Endothelial cell of umbilical vein (primary cell): ENCODE measurements at regions not wholly inside any gene's neighbourhood (a gene's known extent, or its start where the extent isn't known, plus 50 kb on each side); places are given as distances from the start of the nearest gene placed in this dataset.

ENCODE experiments used
- BruUV-seq: library from RNA; stranded (reverse); fragments of 400-500 nt; replicated peaks from 2 replicates; lab custom pipeline; 2021; lab: Mats Ljungman, UMichigan
- CTCF ChIA-PET: fragments of 300-600, 350-600 bp; sonication (Branson Sonifier 250); formaldehyde crosslinking; loops from one replicate; lab custom pipeline; 2021; ENCODE audit warnings: antibody characterized with exemption, inconsistent platforms; lab: Charles Lee
- POLR2A ChIA-PET: fragments of 300-600, 350-600 bp; sonication (Branson Sonifier 250); formaldehyde crosslinking; loops from one replicate; lab custom pipeline; 2021; ENCODE audit warnings: antibody characterized with exemption, inconsistent platforms; lab: Charles Lee
- DNase-seq: peaks from one replicate; pipeline ENCODE4 v3.0.0-alpha.2; 2011; ENCODE audit warnings: low read depth, low spot score
- FAIRE-seq: peaks from 2 replicates; lab custom pipeline; 2011; peaks lifted over from hg19 to GRCh38; lab: Jason Lieb, UNC
- H2AFZ ChIP-seq: 2 replicates; pipeline ENCODE4 v1.6.0; 2012; ENCODE audit warnings: low read depth, low read length, control low read depth, inconsistent platforms
- H3K27ac ChIP-seq: 2 replicates; pipeline ENCODE4 v1.5.1; 2011; ENCODE audit warnings: low read depth, mild to moderate bottlenecking, control low read depth, low read length, moderate library complexity; ENCODE audit not compliant: insufficient read depth
- H3K27me3 ChIP-seq, 2 experiments: 2 replicates each; pipeline versions ENCODE4 v1.6.0 to v1.6.1; 2011; ENCODE audit warnings: low read length in 2 of 2, mixed read lengths in 1 of 2; ENCODE audit not compliant: control insufficient read depth in 2 of 2, insufficient read depth in 2 of 2
- H3K36me3 ChIP-seq, 2 experiments: 2 replicates in 1 of 2; 3 replicates in 1 of 2; pipeline ENCODE4 v1.5.1; 2011; ENCODE audit warnings: low read length in 2 of 2, mild to moderate bottlenecking in 1 of 2, moderate library complexity in 1 of 2; ENCODE audit not compliant: control insufficient read depth in 2 of 2, insufficient read depth in 2 of 2; ENCODE audit errors: extremely low read depth in 1 of 2
- H3K4me1 ChIP-seq: 3 replicates; pipeline ENCODE4 v1.5.1; 2011; ENCODE audit warnings: mild to moderate bottlenecking, low read length; ENCODE audit not compliant: control insufficient read depth, insufficient read depth; ENCODE audit errors: extremely low read depth
- H3K4me2 ChIP-seq: 2 replicates; pipeline ENCODE4 v1.6.1; 2011; ENCODE audit warnings: low read length, control low read depth, mixed read lengths; ENCODE audit not compliant: insufficient read depth
- H3K4me3 ChIP-seq, 3 experiments: fragments of 200-600 bp in 1 of 3; sonication (generic), shearing (Covaris generic) in 1 of 3; replicated peaks in 1 of 3; 2 replicates each; pipeline ENCODE4 v1.5.1; 2011 to 2016; ENCODE audit warnings: control low read depth in 3 of 3, low read length in 3 of 3, mild to moderate bottlenecking in 2 of 3, inconsistent platforms in 1 of 3, low read depth in 1 of 3, moderate library complexity in 1 of 3; ENCODE audit not compliant: insufficient read depth in 1 of 3
- H3K79me2 ChIP-seq: 2 replicates; pipeline ENCODE4 v1.6.0; 2012; ENCODE audit warnings: low read length, inconsistent platforms; ENCODE audit not compliant: control insufficient read depth, insufficient read depth
- H3K9ac ChIP-seq: replicated peaks from 2 replicates; pipeline ENCODE3; 2011; ENCODE audit warnings: low read length, control low read depth; ENCODE audit not compliant: insufficient read depth; ENCODE audit errors: extremely low read depth
- H3K9me1 ChIP-seq: replicated peaks from 3 replicates; pipeline ENCODE4 v1.6.0; 2011; ENCODE audit warnings: mild to moderate bottlenecking, low read length; ENCODE audit not compliant: control insufficient read depth, insufficient read depth; ENCODE audit errors: extremely low read depth
- H3K9me3 ChIP-seq: replicated peaks from 2 replicates; pipeline ENCODE4 v1.5.1; 2012; ENCODE audit warnings: low read length, inconsistent platforms; ENCODE audit not compliant: control insufficient read depth, insufficient read depth
- H4K20me1 ChIP-seq: replicated peaks from 2 replicates; pipeline ENCODE3; 2011; ENCODE audit warnings: mild to moderate bottlenecking, low read length; ENCODE audit not compliant: control insufficient read depth, insufficient read depth; ENCODE audit errors: extremely low read depth
- CTCF ChIP-seq, 2 donors: IDR thresholded peaks; 1 replicate in 1 of 2; 2 replicates in 1 of 2; pipeline ENCODE4 v1.5.1; 2011; ENCODE audit warnings: low read length in 2 of 2, mild to moderate bottlenecking in 2 of 2, moderate library complexity in 2 of 2, control low read depth in 1 of 2, inconsistent platforms in 1 of 2, low read depth in 1 of 2; ENCODE audit not compliant: insufficient read depth in 1 of 2; ENCODE audit errors: extremely low read depth in 1 of 2
- EZH2 ChIP-seq: IDR thresholded peaks from 2 replicates; pipeline ENCODE4 v1.6.1; 2012; ENCODE audit warnings: borderline replicate concordance, low read depth, mild to moderate bottlenecking, moderate library complexity, low read length, inconsistent platforms; ENCODE audit not compliant: severe bottlenecking
- FOS ChIP-seq: IDR thresholded peaks from 2 replicates; pipeline ENCODE4 v1.6.1; 2011; ENCODE audit warnings: mild to moderate bottlenecking, low read length, moderate library complexity, borderline replicate concordance; ENCODE audit not compliant: insufficient read depth
- GATA2 ChIP-seq: IDR thresholded peaks from 2 replicates; pipeline ENCODE4 v1.7.0; 2011; ENCODE audit warnings: low read depth, mild to moderate bottlenecking, moderate library complexity, mixed read lengths, low read length; ENCODE audit not compliant: insufficient read length, insufficient read depth
- JUN ChIP-seq: IDR thresholded peaks from 2 replicates; pipeline ENCODE4 v1.6.1; 2011; ENCODE audit warnings: borderline replicate concordance, low read depth; ENCODE audit not compliant: insufficient read length, insufficient read depth
- MAX ChIP-seq: IDR thresholded peaks from 2 replicates; pipeline ENCODE4 v1.6.1; 2011; ENCODE audit not compliant: insufficient read depth, insufficient read length
- MYC ChIP-seq: IDR thresholded peaks from one replicate; pipeline ENCODE4 v1.6.1; 2011; ENCODE audit warnings: mild to moderate bottlenecking, low read depth, low read length
- POLR2A ChIP-seq: IDR thresholded peaks from 2 replicates; pipeline ENCODE4 v1.6.1; 2012; ENCODE audit warnings: low read depth, mild to moderate bottlenecking, control low read depth, low read length
- POLR2AphosphoS5 ChIP-seq: IDR thresholded peaks from 2 replicates; pipeline ENCODE4 v1.6.1; 2012; ENCODE audit warnings: low read depth, mild to moderate bottlenecking, control low read depth, low read length, moderate library complexity; ENCODE audit not compliant: insufficient read depth
- dilution Hi-C: fragments of 300-500 bp; cut with MboI; formaldehyde crosslinking; loops from one replicate; pipeline ENCODE4 v1.15.0; 2019; ENCODE audit warnings: low sequenced_read_pairs; ENCODE audit not compliant: extremely low pct_ligation_motif_present
- intact Hi-C: fragments of 100-400 bp; cut with micrococcal nuclease; formaldehyde crosslinking; loops from one replicate; pipeline ENCODE4 v1.10.0; 2022

- H3K9ac ChIP-seq = no peak overlapping the region
- dilution Hi-C loops = no loop called here
- TF ChIP-seq POLR2A (no peak), EZH2 (no peak), MYC (no peak), POLR2AphosphoS5 (no peak), CTCF (IDR thresholded peaks at IDR 0.05; ENCODE audit: extremely low read depth in 1 of 2, insufficient read depth in 1 of 2, low read depth in 1 of 2, low read length in 2 of 2) (no peak), MAX (no peak), FOS (no peak), JUN (no peak), GATA2 (no peak)
- H3K9me3 ChIP-seq = no peaks in the 10 kb centered on the region
- no peaks in the 10 kb centered on the region for H3K9me1 ChIP-seq
- no peak overlapping the region for H2AFZ ChIP-seq
- H3K4me2 ChIP-seq = no peak overlapping the region
- ChIA-PET POLR2A (no interaction called here), CTCF (interaction anchor here (1.8 kb wide), 1 partner anchor 27 kb away, joined by 4 read pairs; no protein-coding TSS in a partner anchor)
- H3K27ac ChIP-seq = no peak overlapping the region
- no peaks in the 10 kb centered on the region for H3K27me3 ChIP-seq
- H4K20me1 ChIP-seq = no peaks in the 10 kb centered on the region
- no peaks in the 10 kb centered on the region for H3K36me3 ChIP-seq
- no TSS peak for BruUV-seq
- H3K79me2 ChIP-seq = no peaks in the 10 kb centered on the region
- DNase-seq (no peak), FAIRE-seq (no peak)
- intact Hi-C loops = no loop called here
- no peak overlapping the region for H3K4me3 ChIP-seq
- H3K4me1 ChIP-seq = no peaks in the 10 kb centered on the region
Measured at GRCh38 chr6:82298012-82298411, 50.5 kb upstream of the IBTK start.
